Activated naive CD4-positive, alpha-beta T cell treated with anti-CD3 and anti-CD28 coated beads, Interleukin-2, amount 50 U/mL, for 72 hours (primary cell): ENCODE measurements at regions not wholly inside any gene's neighbourhood (a gene's known extent, or its start where the extent isn't known, plus 50 kb on each side); places are given as distances from the start of the nearest gene placed in this dataset.

Experiments used
- ATAC-seq, 2 donors: fragments of 150-1000 bp; cut with Tn5 transposase; 2 replicates each; pipeline ENCODE4 v1.10.0; 2021; ENCODE audit warnings: mild to moderate bottlenecking in 2 of 2, moderate library complexity in 2 of 2
- DNase-seq, 2 donors: peaks; one replicate each; pipeline ENCODE4 v3.0.0; 2021 to 2022; ENCODE audit warnings: low spot score in 2 of 2
- H3K27ac Mint-ChIP-seq, 2 donors: one replicate each; pipeline ENCODE4 v1.8.0; 2022; ENCODE audit warnings: mild to moderate bottlenecking in 2 of 2, mixed read lengths in 2 of 2
- H3K36me3 Mint-ChIP-seq, 2 donors: one replicate each; pipeline ENCODE4 v1.8.0; 2022; ENCODE audit warnings: mixed read lengths in 2 of 2
- H3K9me3 Mint-ChIP-seq, 2 donors: one replicate each; pipeline ENCODE4 v1.8.0; 2022; ENCODE audit warnings: mixed read lengths in 2 of 2

GRCh38 chr7:109125001-109125400 is 555.3 kb downstream of the DNAJB9 start:
- Mint-ChIP-seq H3K9me3 (peaks cover 10 to 11% of the 10 kb centered on the region in 2 donors), H3K27ac (no peak overlapping the region), H3K36me3 (peaks cover 0 to 6% of the 10 kb centered on the region in 2 donors)
- ATAC-seq: no peak
- no peak for DNase-seq

GRCh38 chr7:109126404-109127050 is 556.9 kb downstream of the DNAJB9 start:
- DNase-seq: no peak
- no peak for ATAC-seq

GRCh38 chr7:109127145-109127544 is 557.5 kb downstream of the DNAJB9 start:
- no peak for ATAC-seq
- DNase-seq: no peak
- Mint-ChIP-seq H3K36me3 (peaks cover 0 to 6% of the 10 kb centered on the region in 2 donors), H3K9me3 (peaks cover 11 to 14% of the 10 kb centered on the region in 2 donors), H3K27ac (no peak overlapping the region)

More at GRCh38 chr7:109126404-109127050, 556.9 kb downstream of the DNAJB9 start:
- Mint-ChIP-seq H3K9me3 (peaks cover 11 to 14% of the 10 kb centered on the region in 2 donors), H3K27ac (no peak overlapping the region), H3K36me3 (peaks cover 0 to 6% of the 10 kb centered on the region in 2 donors)

- ATAC-seq (no peak), DNase-seq (no peak)
- peaks cover 0 to 6% of the 10 kb centered on the region in 2 donors for H3K36me3 Mint-ChIP-seq
- H3K27ac Mint-ChIP-seq: no peak overlapping the region
- peaks cover 15 to 22% of the 10 kb centered on the region in 2 donors for H3K9me3 Mint-ChIP-seq
Observed at GRCh38 chr7:109131141-109131540, 561.5 kb downstream of the DNAJB9 start.

GRCh38 chr7:109136893-109137292 is 567.2 kb downstream of the DNAJB9 start:
- ATAC-seq: no peak

GRCh38 chr7:109154748-109155147 is 585.1 kb downstream of the DNAJB9 start:
- no peak for DNase-seq
- Mint-ChIP-seq H3K27ac (no peak overlapping the region), H3K36me3 (no peaks in the 10 kb centered on the region), H3K9me3 (peaks cover 5 to 38% of the 10 kb centered on the region in 2 donors)
- no peak for ATAC-seq

More at GRCh38 chr7:109136893-109137292, 567.2 kb downstream of the DNAJB9 start:
- no peak overlapping the region for H3K27ac Mint-ChIP-seq
- H3K9me3 Mint-ChIP-seq: peaks cover 24 to 35% of the 10 kb centered on the region in 2 donors
- H3K36me3 Mint-ChIP-seq: no peaks in the 10 kb centered on the region
- DNase-seq: no peak

GRCh38 chr7:109158246-109158645 is 588.6 kb downstream of the DNAJB9 start:
- no peak overlapping the region for H3K27ac Mint-ChIP-seq
- DNase-seq (no peak), ATAC-seq (no peak)
- H3K36me3 Mint-ChIP-seq: no peaks in the 10 kb centered on the region
- H3K9me3 Mint-ChIP-seq: peaks cover 5 to 26% of the 10 kb centered on the region in 2 donors

- Mint-ChIP-seq H3K36me3 (no peaks in the 10 kb centered on the region), H3K27ac (no peak overlapping the region), H3K9me3 (no peaks in the 10 kb centered on the region)
- no peak for DNase-seq
- ATAC-seq: no peak
Observed at GRCh38 chr7:109176661-109177060, 607.0 kb downstream of the DNAJB9 start.

GRCh38 chr7:109178342-109178741 is 608.7 kb downstream of the DNAJB9 start:
- DNase-seq: no peak
- peaks cover 1 to 5% of the 10 kb centered on the region in 2 donors for H3K9me3 Mint-ChIP-seq
- no peak for ATAC-seq
- H3K36me3 Mint-ChIP-seq: peaks cover 0 to 5% of the 10 kb centered on the region in 2 donors
- no peak overlapping the region for H3K27ac Mint-ChIP-seq

- ATAC-seq (no peak), DNase-seq (no peak)
- H3K36me3 Mint-ChIP-seq: peaks cover 0 to 5% of the 10 kb centered on the region in 2 donors
- H3K9me3 Mint-ChIP-seq: peaks cover 4 to 12% of the 10 kb centered on the region in 2 donors
- H3K27ac Mint-ChIP-seq: no peak overlapping the region
Observed at GRCh38 chr7:109179601-109180000, 609.9 kb downstream of the DNAJB9 start.

- peaks cover 7 to 16% of the 10 kb centered on the region in 2 donors for H3K9me3 Mint-ChIP-seq
- ATAC-seq (no peak), DNase-seq (no peak)
- H3K27ac Mint-ChIP-seq: no peak overlapping the region
- H3K36me3 Mint-ChIP-seq: no peaks in the 10 kb centered on the region
Observed at GRCh38 chr7:109190766-109191398, 621.2 kb downstream of the DNAJB9 start.

GRCh38 chr7:109206196-109206595 is 636.5 kb downstream of the DNAJB9 start:
- H3K9me3 Mint-ChIP-seq: peaks cover 23 to 33% of the 10 kb centered on the region in 2 donors
- ATAC-seq: no peak

GRCh38 chr7:109213081-109213480 is 643.4 kb downstream of the DNAJB9 start:
- no peak overlapping the region for H3K27ac Mint-ChIP-seq
- H3K36me3 Mint-ChIP-seq: no peaks in the 10 kb centered on the region
- no peak for DNase-seq
- H3K9me3 Mint-ChIP-seq: peaks cover 6 to 20% of the 10 kb centered on the region in 2 donors
- ATAC-seq: no peak

More at GRCh38 chr7:109206196-109206595, 636.5 kb downstream of the DNAJB9 start:
- no peaks in the 10 kb centered on the region for H3K36me3 Mint-ChIP-seq
- DNase-seq: no peak
- no peak overlapping the region for H3K27ac Mint-ChIP-seq

- Mint-ChIP-seq H3K36me3 (no peaks in the 10 kb centered on the region), H3K27ac (no peak overlapping the region), H3K9me3 (peaks cover 6 to 17% of the 10 kb centered on the region in 2 donors)
- DNase-seq: no peak
- ATAC-seq: no peak
Observed at GRCh38 chr7:109215341-109215740, 645.7 kb downstream of the DNAJB9 start.

- Mint-ChIP-seq H3K9me3 (no peaks in the 10 kb centered on the region), H3K27ac (no peak overlapping the region), H3K36me3 (no peaks in the 10 kb centered on the region)
- DNase-seq: no peak
- no peak for ATAC-seq
Observed at GRCh38 chr7:109224100-109224499, 654.4 kb downstream of the DNAJB9 start.

GRCh38 chr7:109226699-109227098 is 657.0 kb downstream of the DNAJB9 start:
- no peak for DNase-seq
- H3K27ac Mint-ChIP-seq: no peak overlapping the region
- ATAC-seq: no peak
- no peaks in the 10 kb centered on the region for H3K9me3 Mint-ChIP-seq
- H3K36me3 Mint-ChIP-seq: no peaks in the 10 kb centered on the region

- DNase-seq (no peak), ATAC-seq (no peak)
- Mint-ChIP-seq H3K36me3 (no peaks in the 10 kb centered on the region), H3K27ac (no peak overlapping the region), H3K9me3 (peaks cover 6 to 8% of the 10 kb centered on the region in 2 donors)
Observed at GRCh38 chr7:109235316-109235715, 665.6 kb downstream of the DNAJB9 start.
